ENCODE measurements at regions not wholly inside any gene's neighbourhood (a gene's known extent, or its start where the extent isn't known, plus 50 kb on each side); places are given as distances from the start of the nearest gene placed in this dataset.

GRCh38 chr2:21633015-21633414 is 509.2 kb downstream of the TDRD15 start:
- no peak for DNase-seq (ENCODE audit: low read depth)

GRCh38 chr2:21633466-21633865 is 509.7 kb downstream of the TDRD15 start:
- no peak for DNase-seq (ENCODE audit: low read depth)

GRCh38 chr2:21633911-21634310 is 510.1 kb downstream of the TDRD15 start:
- no peak for DNase-seq (ENCODE audit: low read depth)

GRCh38 chr2:21640046-21640445 is 516.3 kb downstream of the TDRD15 start:
- no peak for DNase-seq (ENCODE audit: low read depth)

- no peak for DNase-seq (ENCODE audit: low read depth)
Observed at GRCh38 chr2:21642647-21643046, 518.9 kb downstream of the TDRD15 start.

- DNase-seq (ENCODE audit: low read depth) = no peak
Observed at GRCh38 chr2:21643180-21643579, 519.4 kb downstream of the TDRD15 start.

- DNase-seq (ENCODE audit: low read depth) = no peak
Observed at GRCh38 chr2:21644266-21644665, 520.5 kb downstream of the TDRD15 start.

- DNase-seq (ENCODE audit: low read depth) = no peak
Observed at GRCh38 chr2:21646345-21646744, 522.6 kb downstream of the TDRD15 start.

- no peak for DNase-seq (ENCODE audit: low read depth)
Observed at GRCh38 chr2:21650569-21650968, 526.8 kb downstream of the TDRD15 start.

GRCh38 chr2:21655136-21655535 is 531.4 kb downstream of the TDRD15 start:
- DNase-seq (ENCODE audit: low read depth) = no peak

- DNase-seq (ENCODE audit: low read depth) = no peak
Observed at GRCh38 chr2:21656330-21657075, 532.7 kb downstream of the TDRD15 start.

- no peak for DNase-seq (ENCODE audit: low read depth)
Observed at GRCh38 chr2:21657445-21657844, 533.7 kb downstream of the TDRD15 start.

- no peak for DNase-seq (ENCODE audit: low read depth)
Observed at GRCh38 chr2:21658269-21658668, 534.5 kb downstream of the TDRD15 start.

- no peak for DNase-seq (ENCODE audit: low read depth)
Observed at GRCh38 chr2:21658907-21659477, 535.2 kb downstream of the TDRD15 start.

- DNase-seq (ENCODE audit: low read depth) = no peak
Observed at GRCh38 chr2:21664083-21664482, 540.3 kb downstream of the TDRD15 start.

GRCh38 chr2:21667638-21668037 is 543.9 kb downstream of the TDRD15 start:
- no peak for DNase-seq (ENCODE audit: low read depth)

- no peak for DNase-seq (ENCODE audit: low read depth)
Observed at GRCh38 chr2:21668078-21668710, 544.4 kb downstream of the TDRD15 start.

GRCh38 chr2:21676041-21676440 is 552.3 kb downstream of the TDRD15 start:
- DNase-seq (ENCODE audit: low read depth) = no peak

- no peak for DNase-seq (ENCODE audit: low read depth)
Observed at GRCh38 chr2:21676676-21677075, 552.9 kb downstream of the TDRD15 start.

- no peak for DNase-seq (ENCODE audit: low read depth)
Observed at GRCh38 chr2:21683838-21684237, 560.1 kb downstream of the TDRD15 start.

GRCh38 chr2:21687589-21687988 is 563.8 kb downstream of the TDRD15 start:
- DNase-seq (ENCODE audit: low read depth) = no peak

GRCh38 chr2:21690005-21690404 is 566.2 kb downstream of the TDRD15 start:
- no peak for DNase-seq (ENCODE audit: low read depth)

GRCh38 chr2:21693081-21693480 is 569.3 kb downstream of the TDRD15 start:
- no peak for DNase-seq (ENCODE audit: low read depth)

All from stimulated activated CD8-positive, alpha-beta memory T cell treated with anti-CD3 and anti-CD28 coated beads, Interleukin-15, amount 100 ng/mL, for 24 hours (primary cell).